ENCODE measurements at regions not wholly inside any gene's neighbourhood (a gene's known extent, or its start where the extent isn't known, plus 50 kb on each side); places are given as distances from the start of the nearest gene placed in this dataset.

DNA sequence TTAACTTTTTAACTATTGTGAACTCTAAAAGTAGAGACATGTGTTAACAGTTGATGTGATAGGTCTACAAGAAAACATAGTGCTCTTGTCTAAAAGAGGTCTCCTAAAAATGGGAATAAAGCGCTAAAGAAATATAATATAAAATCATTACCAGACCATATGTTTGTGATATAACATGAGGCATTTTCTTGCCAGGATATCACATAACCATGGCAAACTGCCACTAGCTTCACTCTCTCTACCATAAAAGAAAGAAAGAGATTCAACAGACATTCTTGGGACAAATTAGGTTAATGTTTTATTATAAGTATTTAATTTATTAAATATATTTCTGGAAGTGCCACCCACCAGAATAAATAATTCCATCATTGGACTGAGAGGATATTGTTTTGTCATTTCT is 115.0 kb downstream of the TMEM26 start:
- no peak for TF ChIP-seq CTCF (conservative IDR thresholded peaks at IDR 0.05; ENCODE audit: low read length)
- no peak for TF ChIP-seq EZH2phosphoT487 (IDR thresholded peaks at IDR 0.05; ENCODE audit: borderline replicate concordance, low read depth, low read length)

Measured in OCI-LY7 (cell line).